NCI-H2196 (cell line): ENCODE measurements at regions not wholly inside any gene's neighbourhood (a gene's known extent, or its start where the extent isn't known, plus 50 kb on each side); places are given as distances from the start of the nearest gene placed in this dataset.
A peak's percentile ranks its signal among the peaks of the same experiment; 100 is the strongest.
"Not testable (repeated sequence)": the region's sequence is repeated elsewhere in the genome, so short reads cannot be mapped to it uniquely, and the experiment has no call there.

ENCODE experiments used
- DNase-seq: peaks from one replicate; lab custom pipeline; 2025; ENCODE audit not compliant: unreplicated experiment; lab: John Stamatoyannopoulos, UW

DNA sequence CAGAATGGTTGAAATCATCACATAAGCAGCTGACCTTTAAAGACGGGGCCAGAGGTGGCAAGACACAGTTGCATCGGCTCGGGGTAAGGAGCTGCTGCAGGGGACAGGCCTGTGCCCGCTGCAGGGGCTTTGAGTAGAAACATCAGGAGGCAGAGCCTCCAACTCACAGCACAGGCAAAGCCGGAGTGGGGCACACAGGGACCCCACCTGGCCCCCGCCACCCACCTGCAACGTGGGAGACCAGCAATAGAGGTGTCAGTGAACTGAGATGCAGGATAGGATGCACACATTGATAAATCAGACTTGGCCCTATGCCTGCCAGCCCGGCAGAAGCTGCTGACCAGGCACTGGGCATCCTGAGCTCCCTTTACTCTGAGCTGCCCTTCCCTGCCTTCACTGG is 257.2 kb downstream of the NPHP4 start:
- DNase-seq = no peak

DNA sequence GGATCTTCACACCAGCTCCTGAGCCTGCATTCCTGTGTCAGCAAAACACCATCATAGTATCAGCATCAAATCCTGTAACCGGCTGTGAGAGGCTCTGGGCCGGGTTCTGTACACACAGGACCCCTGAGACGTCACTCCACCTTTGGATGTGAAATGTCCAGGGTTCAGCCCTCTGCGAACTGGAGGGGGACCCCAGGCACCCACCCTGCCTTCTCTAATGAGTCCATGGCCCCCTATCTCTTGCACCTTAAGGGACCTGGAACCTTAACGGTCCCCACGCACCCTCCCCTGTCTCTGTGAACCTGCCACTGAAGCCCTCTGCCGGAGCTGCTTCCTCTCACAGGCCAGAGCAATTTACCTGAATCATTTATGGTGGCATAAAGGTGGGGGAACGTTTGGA is 257.8 kb downstream of the NPHP4 start:
- DNase-seq = no peak

DNA sequence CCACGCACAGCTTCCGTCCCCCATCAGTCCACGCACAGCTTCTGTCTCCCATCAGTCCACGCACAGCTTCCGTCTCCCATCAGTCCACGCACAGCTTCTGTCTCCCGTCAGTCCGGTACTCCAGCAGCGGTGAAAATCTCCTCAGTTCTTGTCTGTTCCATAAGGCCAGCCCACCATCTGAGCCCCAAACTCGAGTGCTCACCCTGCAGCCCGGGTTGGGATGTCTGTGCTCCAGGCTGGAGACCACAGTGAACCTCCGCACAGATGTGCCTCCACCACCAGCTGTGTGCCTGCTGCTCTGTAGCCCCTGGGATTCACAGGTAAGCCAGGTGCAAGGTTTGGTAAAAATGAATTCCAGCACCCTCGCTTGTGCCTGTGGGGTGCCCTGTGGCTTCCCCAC is 258.6 kb downstream of the NPHP4 start:
- no peak for DNase-seq

DNA sequence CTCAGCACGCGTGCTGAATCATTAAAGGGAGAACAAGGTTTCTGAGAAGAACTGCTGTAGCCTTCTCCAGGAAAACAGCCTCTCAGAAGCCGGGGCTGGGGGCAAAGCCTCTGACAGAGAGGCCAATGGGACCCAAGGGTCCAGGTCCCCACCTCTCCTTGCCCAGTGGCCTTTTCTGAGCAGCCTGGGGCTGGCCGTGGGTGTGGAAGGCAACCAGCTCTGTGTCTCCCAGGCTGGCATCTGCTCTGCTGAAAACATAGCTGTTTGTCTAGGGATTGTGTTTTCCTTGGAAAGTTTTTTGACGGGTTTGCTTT is 261.2 kb downstream of the NPHP4 start:
- DNase-seq = no peak

DNA sequence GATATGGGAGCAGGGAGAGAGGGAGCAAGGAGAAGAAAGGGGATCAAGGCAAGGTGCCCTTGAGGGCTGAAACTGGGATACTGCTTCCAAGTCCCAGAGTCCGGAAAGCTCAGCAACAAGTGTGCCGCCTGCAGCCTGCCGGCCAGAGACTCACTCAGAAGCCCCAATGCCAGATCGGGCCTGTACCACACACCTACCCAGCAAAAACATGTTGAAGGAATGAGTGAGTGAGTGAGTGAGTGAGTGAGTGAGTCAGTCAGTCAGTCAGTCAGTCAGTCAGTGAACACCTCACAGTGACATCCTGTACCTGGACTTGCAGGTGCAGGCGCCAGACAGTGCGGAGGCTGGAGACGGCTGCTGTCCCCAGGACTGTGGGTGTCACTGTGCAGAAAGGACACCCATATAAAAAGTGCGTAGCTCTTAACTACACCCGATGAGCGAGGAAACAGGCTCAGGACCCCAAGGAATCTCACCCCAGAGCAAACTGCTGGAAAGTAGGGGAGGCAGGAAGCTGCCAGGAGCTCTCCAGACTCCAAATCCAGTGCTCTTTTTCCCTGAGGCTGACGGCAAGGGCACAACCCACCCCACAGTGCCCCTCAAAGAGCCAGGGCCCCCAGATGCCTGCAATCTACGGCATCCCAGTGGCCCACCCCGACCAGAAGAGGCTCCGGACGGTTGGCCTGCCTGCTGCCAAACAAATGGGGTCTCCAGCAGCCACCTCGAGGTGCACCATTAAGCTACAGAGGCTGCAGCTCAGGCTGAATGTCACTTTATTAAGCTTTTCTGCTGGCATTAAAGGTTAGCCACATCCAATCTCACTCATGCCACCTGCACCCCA is 261.7 kb downstream of the NPHP4 start:
- DNase-seq = no peak

DNA sequence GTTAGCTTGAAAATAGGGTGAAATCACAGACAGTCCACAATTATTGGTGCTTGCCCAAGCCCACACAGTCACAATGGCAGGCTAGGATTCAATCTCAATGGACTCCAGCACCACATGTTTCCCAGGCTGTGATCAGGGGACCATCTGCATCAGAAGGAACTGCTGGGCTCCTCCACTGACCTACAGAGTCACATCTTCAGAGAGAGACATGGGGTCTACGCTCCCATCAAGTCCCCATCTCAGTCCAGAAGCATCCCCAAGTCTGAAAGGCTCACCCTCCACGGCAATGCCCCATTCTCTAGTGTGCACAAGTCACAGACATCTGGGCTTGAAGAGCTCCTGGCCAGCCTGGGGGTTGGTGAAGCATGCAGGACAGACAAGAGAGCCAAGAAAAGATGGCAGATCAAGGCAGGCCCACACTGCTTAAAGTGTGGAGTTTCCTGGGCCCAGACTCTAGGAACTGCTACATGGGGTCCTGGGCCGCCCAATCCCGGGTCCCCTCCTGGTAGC is 262.5 kb downstream of the NPHP4 start:
- no peak for DNase-seq

DNA sequence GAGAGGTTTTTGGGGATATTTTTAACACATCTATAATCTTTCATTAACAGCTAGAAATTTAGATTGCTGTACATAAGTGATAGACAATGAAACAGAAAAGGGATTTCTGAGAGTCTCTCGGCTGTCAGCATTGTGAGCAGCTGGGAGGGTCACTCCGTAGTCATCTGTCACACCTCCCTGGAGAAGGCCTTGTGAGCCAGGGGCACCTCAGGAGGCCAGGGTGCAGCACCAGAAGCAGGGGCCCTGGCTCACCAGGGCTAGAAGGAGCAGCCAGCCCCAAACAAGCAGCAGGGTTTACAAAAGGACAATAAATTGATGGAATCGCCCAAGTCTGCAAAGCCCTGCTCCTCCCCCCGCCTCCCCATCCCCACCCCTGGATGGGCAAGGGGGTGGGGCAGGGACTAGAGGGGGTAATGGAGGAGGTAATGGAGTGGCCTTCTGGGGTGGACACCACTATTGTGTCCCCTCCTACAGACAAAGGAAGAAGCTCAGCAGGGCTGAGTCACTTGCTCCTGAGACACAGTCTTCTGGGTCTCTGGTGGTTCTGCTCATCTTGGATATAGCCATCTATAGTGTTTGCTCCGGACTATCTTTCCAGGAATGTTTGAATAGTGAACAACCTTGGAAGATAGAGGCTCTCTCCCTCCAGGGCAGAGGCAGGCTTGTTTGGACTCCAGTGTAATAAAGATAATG is 263.4 kb downstream of the NPHP4 start:
- DNase-seq = no peak

DNA sequence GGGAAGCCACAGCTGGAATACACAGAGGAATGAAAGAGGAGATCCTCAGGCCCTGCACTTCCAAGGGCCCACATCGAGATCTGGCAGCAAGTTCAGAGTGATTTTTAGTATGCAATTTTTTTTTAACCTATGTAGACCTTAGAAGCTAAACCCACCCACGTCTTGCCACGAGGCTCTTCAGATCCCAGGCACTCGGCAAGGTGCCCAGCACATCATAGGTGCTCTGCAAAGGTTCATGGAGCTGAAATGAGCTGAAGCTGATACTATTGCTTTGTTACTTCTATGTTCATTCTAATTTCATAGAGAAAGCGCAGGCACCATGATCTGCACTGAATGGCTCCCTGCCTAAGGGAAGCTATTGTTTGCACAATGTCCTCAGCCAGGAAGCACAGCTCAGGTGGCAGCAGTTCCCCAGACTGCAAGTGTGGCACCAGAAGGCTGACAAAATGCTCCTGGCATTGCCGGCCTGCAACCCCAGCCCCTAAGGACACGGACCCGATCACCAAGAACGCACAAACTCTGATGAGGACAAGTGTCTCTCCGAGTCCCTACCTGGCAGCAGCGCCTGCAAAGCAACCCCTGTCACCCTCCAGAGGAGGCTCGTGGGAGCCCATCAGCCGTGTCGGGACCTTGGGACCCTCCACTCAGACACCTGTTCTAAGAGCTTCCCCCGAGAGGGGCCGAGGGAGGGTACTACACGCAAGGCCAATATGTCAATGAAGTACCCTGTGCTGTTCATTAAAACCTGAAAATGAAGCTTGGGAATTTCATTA is 264.2 kb downstream of the NPHP4 start:
- DNase-seq = peak; percentile 5

DNA sequence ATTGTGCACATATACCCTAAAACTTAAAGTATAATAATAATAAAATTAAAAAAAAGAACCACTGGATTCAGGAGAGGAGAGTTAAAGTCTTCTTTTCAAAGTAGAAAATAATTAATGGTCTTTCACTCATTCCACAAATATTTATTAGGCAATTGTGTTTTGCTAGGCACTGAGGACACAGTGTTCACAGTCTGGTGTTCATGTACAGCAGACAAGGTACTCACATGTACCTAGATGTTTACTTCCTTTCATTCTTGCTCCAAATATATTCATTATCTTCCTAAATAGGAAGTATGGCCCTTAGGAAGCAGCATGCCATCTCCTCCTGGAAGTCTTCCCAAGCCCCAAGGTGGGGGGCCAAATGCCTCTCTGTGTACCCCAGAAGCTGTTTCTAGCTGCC is 265.0 kb downstream of the NPHP4 start:
- no peak for DNase-seq

DNA sequence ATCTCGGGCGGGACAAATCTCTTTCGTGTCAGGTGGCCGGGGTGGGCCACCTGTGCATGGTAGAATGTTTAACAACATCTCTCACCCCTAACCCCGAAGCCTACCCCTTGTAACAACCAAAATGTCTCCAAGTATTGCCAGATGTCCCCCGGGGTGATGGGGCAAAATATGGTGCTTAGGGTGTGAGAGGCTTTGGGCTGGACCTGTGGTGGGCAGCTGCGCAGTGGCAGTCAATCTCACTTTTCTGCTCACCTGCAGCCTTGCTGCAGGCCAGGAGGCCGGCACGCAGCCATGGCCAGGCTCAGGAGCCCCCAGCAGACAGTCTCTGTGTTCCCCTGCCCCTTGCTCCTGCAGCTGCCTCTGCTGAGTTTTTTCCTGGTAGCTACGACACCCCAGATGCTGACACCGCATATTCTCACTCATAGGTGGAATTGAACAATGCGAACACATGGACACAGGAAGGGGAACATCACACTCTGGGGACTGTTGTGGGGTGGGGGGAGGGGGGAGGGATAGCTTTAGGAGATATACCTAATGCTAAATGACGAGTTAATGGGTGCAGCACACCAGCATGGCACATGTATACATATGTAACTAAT is 265.5 kb downstream of the NPHP4 start:
- DNase-seq = not testable (repeated sequence)

DNA sequence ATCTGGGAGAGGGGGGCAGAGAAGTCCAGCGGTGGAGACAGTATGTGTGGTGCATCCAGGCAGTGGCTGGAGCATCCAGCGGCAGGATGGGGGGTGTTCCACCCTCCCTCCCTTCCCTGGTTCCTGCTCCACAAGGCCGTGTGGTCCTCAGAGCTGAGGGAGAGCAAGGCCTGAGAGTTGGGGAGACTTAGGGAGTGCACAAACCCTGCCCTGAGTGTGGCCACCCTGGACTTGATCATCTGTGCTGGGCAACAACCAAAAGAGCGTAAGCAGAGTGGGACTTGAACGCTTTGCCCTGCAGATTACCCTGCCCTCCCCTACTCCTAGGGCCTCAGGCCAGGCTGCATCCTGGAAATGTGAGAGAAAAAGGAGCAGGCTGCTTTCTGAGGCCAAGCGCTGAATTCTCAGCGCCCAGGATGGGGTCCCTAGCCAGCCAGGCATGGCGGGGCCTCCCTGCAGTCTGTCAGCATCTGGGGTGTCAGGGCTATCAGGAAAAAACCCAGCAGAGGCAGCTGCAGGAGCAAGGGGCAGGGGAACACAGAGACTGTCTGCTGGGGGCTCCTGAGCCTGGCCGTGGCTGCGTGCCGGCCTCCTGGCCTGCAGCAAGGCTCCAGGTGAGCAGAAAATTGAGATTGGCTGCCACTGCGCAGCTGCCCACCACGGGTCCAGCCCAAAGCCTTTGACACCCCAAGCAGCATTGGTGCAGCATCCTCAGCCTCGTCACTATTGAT is 266.2 kb downstream of the NPHP4 start:
- no peak for DNase-seq

DNA sequence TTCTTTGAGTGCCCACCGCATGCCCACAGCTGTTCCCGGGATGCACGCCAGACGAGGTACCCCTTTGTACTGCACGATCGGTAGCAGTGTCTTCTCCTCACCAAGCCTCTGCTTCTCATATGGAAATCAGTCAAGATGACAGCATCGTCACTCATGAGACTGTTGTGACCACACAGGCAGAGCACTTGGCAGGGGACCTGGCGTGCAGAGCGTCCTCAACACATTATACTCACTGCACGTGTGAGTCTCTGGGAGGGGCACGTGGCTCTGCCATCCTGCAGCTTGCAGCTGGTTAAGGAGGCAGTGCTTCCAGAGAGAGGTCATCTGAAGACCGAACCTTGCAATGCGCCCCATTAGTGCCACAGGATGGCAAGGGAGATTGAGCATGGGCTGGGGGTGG is 266.8 kb downstream of the NPHP4 start:
- no peak for DNase-seq

DNA sequence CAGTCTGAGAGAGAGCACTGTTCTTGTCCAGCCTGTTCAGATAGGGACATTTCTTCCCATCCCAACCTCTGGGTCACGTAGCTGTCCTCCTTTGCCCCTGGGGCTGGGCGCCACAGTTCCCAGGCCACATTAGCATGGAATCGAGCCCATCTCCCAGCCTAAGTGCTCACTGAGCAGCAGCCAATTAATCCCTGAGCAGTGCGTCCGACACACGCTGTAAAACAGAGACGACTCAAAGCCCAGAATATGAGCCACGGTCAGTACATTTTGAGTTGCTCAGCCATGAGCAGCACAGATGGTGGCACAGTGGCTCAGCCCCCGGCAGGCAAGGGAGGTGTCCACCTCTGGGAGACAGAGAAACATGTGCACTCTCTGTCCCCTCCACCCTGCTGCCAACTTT is 267.4 kb downstream of the NPHP4 start:
- DNase-seq = no peak

DNA sequence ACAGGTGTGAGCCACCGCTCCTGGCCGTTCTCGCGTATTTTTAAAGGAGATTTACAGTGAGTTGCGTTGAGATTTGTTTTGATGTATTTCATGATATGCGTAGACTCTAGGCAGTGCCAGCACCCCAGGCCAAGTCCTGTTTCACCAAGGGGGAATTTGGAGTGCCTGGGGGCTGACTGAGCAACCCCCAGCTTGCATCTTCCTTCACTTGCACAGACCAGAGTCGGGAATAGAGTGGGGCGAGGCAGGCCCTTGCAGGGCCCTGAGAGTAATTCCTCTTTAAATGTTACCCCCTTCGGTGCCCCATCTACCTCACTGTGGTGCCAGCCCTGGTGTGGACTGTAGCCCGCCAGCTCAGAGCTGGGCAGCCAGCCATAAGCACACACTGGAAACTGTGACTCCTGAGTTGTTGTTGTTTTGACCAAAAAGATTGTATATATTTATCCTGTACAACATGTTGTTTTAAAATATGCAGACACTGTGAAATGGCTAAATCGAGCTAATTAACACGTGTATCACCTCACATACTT is 269.5 kb downstream of the NPHP4 start:
- no peak for DNase-seq

DNA sequence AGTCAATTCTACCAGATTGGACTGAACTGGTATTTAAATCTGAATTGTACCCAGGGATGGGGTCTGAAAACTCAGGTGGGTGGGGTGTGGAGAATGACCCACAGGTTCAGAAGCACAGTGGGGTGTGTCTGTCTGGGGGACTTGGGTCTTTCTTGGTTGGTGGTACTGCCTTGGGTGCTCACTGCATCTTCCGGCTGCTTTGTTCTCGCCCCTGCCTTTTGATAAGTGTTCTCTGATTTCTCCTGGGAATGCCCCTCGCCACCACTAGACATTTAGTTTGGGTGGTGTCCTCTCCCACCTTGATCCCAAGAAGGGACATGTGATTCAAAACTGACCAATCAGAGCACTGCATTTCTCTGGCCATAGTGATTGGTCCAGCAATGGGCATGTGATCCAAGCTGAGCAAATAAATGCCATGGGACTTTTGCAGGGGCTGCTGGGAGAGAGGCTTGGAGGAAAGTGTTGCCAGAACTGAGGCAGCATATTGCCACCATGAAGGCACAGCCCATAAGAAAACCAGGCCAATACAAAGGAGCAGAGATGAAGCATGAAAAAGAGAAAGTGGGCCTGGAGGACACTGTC is 270.5 kb downstream of the NPHP4 start:
- no peak for DNase-seq

DNA sequence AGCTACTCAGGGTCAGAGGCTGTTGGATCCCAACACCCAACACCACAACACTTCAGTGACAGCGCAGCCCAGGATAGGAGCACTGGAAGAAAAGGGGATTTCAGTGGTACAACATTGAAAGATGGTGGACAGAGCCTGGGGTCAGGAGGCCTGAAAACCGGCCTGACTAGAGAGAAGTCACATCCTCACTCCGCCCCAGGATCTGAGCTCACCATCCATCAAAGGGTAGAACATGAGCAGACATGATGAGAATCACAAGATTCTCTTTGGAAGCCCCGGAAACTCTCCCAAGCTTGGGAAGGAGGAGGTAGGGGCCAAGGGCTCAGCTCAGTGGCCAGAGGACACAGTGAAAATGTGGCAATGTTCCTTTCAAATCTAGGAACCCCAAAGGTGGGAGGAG is 271.3 kb downstream of the NPHP4 start:
- no peak for DNase-seq

DNA sequence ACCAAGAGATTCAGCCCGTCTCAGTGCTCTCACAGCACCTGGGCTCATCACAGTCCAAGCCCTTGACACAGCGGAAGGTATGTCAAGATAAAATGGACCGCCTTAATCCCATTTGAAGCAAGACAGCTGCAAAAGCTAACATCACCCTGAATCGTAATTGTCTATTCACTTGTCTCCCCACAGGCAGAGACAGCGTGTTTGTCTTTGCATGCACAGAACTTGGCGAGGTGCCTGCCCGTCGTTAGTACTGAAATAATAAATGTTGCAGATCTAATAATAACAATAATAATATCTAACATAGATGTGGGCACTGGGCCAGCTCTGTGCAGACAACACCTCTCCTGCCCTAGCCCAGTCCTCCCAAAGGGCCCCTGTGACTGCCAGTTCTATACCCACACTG is 271.7 kb downstream of the NPHP4 start:
- DNase-seq = no peak

DNA sequence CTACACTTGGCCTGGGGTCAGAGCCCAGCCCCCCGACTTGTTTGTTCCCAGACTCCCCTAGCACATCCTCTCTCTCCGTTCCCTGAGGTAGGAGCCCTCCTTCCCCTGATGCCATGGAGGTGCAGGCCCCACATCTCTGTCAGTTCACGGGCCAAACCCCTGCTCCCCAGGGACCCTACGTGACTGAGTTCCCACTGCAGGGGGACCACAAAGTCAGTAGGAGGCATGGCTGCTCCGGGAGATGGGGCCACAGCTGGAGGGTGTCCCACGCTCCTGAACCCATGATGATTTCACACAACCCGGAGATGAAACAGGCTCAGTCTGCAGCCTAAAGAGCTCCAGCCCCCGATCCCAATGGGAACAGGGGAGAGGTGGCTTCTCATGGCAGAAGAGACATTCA is 272.2 kb downstream of the NPHP4 start:
- no peak for DNase-seq

DNA sequence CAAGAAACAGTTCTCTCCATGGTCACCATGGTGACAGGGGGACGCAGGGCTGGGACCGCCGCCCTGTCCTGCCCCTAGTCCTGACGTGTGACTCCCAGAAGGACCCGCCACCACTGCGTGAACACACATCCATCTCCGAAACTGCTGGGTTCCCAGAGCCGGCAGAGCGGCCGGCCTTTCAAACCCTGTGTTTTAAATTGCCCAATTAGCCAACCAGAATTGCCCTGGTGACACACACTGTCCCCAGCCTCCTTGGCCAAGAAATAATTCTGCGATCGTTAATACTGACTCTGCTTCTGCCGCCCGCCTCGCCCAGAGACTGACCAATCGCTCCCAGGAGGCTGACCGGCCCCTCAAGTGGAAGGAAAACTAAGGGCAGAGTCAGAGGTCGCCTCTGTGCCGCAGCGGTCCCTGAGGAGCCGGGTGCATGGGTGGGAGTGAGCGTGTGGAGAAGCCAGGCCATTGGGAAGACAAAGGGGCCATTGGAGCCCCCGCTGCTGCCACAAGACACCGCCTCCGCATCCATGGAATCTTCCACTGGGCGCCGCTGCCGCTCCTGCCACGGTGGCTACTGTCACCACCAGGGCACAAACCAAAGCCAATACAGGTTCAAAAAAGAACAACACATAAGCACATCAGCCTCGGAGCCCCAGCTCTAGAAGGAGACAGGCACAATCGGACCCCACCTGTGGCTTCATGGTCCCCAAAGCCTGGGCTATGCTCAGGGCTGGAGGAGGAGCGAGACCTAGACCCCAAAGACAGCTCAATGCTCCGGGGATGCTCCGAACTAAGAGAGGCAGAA is 273.2 kb downstream of the NPHP4 start:
- DNase-seq = no peak
